ENCODE measurements at regions not wholly inside any gene's neighbourhood (a gene's known extent, or its start where the extent isn't known, plus 50 kb on each side); places are given as distances from the start of the nearest gene placed in this dataset.
A peak's percentile ranks its signal among the peaks of the same experiment; 100 is the strongest.

- no peak overlapping the region for H3K4me3 ChIP-seq (replicated peaks in 1 of 3)
- no peaks in the 10 kb centered on the region for H3K27me3 ChIP-seq
- no peak for DNase-seq
- no peaks in the 10 kb centered on the region for H3K4me1 ChIP-seq
- intact Hi-C loops (cut with DNase I): no loop called here
- WGBS, 2 donors: 52 to 77% methylated on average over 3 of the region's 3 CpGs
- no peak for TF ChIP-seq POLR2A (IDR thresholded peaks at IDR 0.05)
- no peak for TF ChIP-seq CTCF (IDR thresholded peaks at IDR 0.05)
- no peaks in the 10 kb centered on the region for H3K9me3 ChIP-seq
- H3K27ac ChIP-seq: no peak overlapping the region
- no peaks in the 10 kb centered on the region for H3K36me3 ChIP-seq
Measured at GRCh38 chr16:9206156-9206555, 114.7 kb downstream of the HAPSTR1 start.

GRCh38 chr16:9212621-9213020, 121.2 kb downstream of the HAPSTR1 start:
- H3K27me3 ChIP-seq: no peaks in the 10 kb centered on the region
- H3K27ac ChIP-seq: no peak overlapping the region
- no peaks in the 10 kb centered on the region for H3K4me1 ChIP-seq
- WGBS, 2 donors: 61 to 71% methylated on average over 5 of the region's 5 CpGs
- H3K36me3 ChIP-seq: no peaks in the 10 kb centered on the region
- no peak overlapping the region for H3K4me3 ChIP-seq (replicated peaks in 1 of 3)
- no peak for TF ChIP-seq CTCF (IDR thresholded peaks at IDR 0.05)
- TF ChIP-seq POLR2A (IDR thresholded peaks at IDR 0.05): no peak
- intact Hi-C loops (cut with DNase I): no loop called here
- H3K9me3 ChIP-seq: no peaks in the 10 kb centered on the region
- no peak for DNase-seq

GRCh38 chr16:9219813-9220212, 128.4 kb downstream of the HAPSTR1 start:
- TF ChIP-seq POLR2A (IDR thresholded peaks at IDR 0.05) (no peak), CTCF (IDR thresholded peaks at IDR 0.05) (no peak)
- WGBS, 2 donors: 35 to 37% methylated on average over 6 of the region's 6 CpGs

GRCh38 chr16:9225527-9226316, 134.3 kb downstream of the HAPSTR1 start:
- Histone ChIP-seq H3K9me3 (no peaks in the 10 kb centered on the region), H3K4me3 (replicated peaks in 1 of 3) (no peak overlapping the region), H3K4me1 (no peaks in the 10 kb centered on the region), H3K36me3 (no peaks in the 10 kb centered on the region), H3K27me3 (no peaks in the 10 kb centered on the region), H3K27ac (no peak overlapping the region)
- TF ChIP-seq POLR2A (IDR thresholded peaks at IDR 0.05): no peak
- peak in 1 of 6 experiments; percentile 10 for TF ChIP-seq CTCF (IDR thresholded peaks at IDR 0.05)
- 49 to 54% methylated on average over 5 of the region's 5 CpGs for WGBS, 2 donors
- DNase-seq: no peak
- intact Hi-C loops (cut with DNase I): no loop called here

More at GRCh38 chr16:9219813-9220212, 128.4 kb downstream of the HAPSTR1 start:
- H3K36me3 ChIP-seq: no peaks in the 10 kb centered on the region
- no peaks in the 10 kb centered on the region for H3K4me1 ChIP-seq
- no peak for DNase-seq
- no peak overlapping the region for H3K27ac ChIP-seq
- intact Hi-C loops (cut with DNase I): no loop called here
- H3K4me3 ChIP-seq (replicated peaks in 1 of 3): no peak overlapping the region
- no peaks in the 10 kb centered on the region for H3K27me3 ChIP-seq
- no peaks in the 10 kb centered on the region for H3K9me3 ChIP-seq

GRCh38 chr16:9226924-9227323, 135.5 kb downstream of the HAPSTR1 start:
- Histone ChIP-seq H3K4me1 (no peaks in the 10 kb centered on the region), H3K36me3 (no peaks in the 10 kb centered on the region), H3K27me3 (no peaks in the 10 kb centered on the region), H3K9me3 (no peaks in the 10 kb centered on the region), H3K27ac (no peak overlapping the region), H3K4me3 (replicated peaks in 1 of 3) (no peak overlapping the region)
- intact Hi-C loops (cut with DNase I): no loop called here
- WGBS, 2 donors: 70 to 74% methylated on average over 7 of the region's 7 CpGs
- TF ChIP-seq CTCF (IDR thresholded peaks at IDR 0.05) (no peak), POLR2A (IDR thresholded peaks at IDR 0.05) (no peak)
- no peak for DNase-seq

Data from thyroid gland (tissue), 4 donors.